ENCODE measurements at regions not wholly inside any gene's neighbourhood (a gene's known extent, or its start where the extent isn't known, plus 50 kb on each side); places are given as distances from the start of the nearest gene placed in this dataset.
A peak's percentile ranks its signal among the peaks of the same experiment; 100 is the strongest.

- TF ChIP-seq ASH2L (IDR thresholded peaks at IDR 0.05; ENCODE audit: insufficient read length, low read depth, low read length) (no peak), SMAD1 (CRISPR knock-in tag; IDR thresholded peaks at IDR 0.05; ENCODE audit: borderline replicate concordance, low read depth) (no peak), ZNF770 (CRISPR knock-in tag; IDR thresholded peaks at IDR 0.05) (no peak), REPIN1 (CRISPR knock-in tag; IDR thresholded peaks at IDR 0.05; ENCODE audit: borderline replicate concordance, low read depth) (no peak), FOXA3 (CRISPR knock-in tag; IDR thresholded peaks at IDR 0.05) (peak; percentile 68), HDAC1 (CRISPR knock-in tag; IDR thresholded peaks at IDR 0.05) (0 out of 2 replicates have a peak, but pooled peaks have one; percentile 48), KLF16 (CRISPR knock-in tag; IDR thresholded peaks at IDR 0.05) (0 out of 4 replicates have a peak, but pooled peaks of 1 of the 2 experiments have one; percentile 17), ARNTL (CRISPR knock-in tag; IDR thresholded peaks at IDR 0.05) (no peak), HOXA9 (CRISPR knock-in tag; IDR thresholded peaks at IDR 0.05; ENCODE audit: borderline replicate concordance) (no peak), ZNF724P (CRISPR knock-in tag; IDR thresholded peaks at IDR 0.05; ENCODE audit: borderline replicate concordance) (no peak), PAF1 (CRISPR knock-in tag; IDR thresholded peaks at IDR 0.05) (no peak), BRCA1 (CRISPR knock-in tag; IDR thresholded peaks at IDR 0.05) (no peak), JUN (CRISPR knock-in tag; IDR thresholded peaks at IDR 0.05) (no peak), MEF2D (CRISPR knock-in tag; IDR thresholded peaks at IDR 0.05) (no peak), HMG20A (CRISPR knock-in tag; IDR thresholded peaks at IDR 0.05; ENCODE audit: borderline replicate concordance) (peak; percentile 45; the same call in 1 of the 2 replicates), MXD3 (CRISPR knock-in tag; IDR thresholded peaks at IDR 0.05) (no peak), PAX8 (CRISPR knock-in tag; IDR thresholded peaks at IDR 0.05; ENCODE audit: borderline replicate concordance) (no peak), ZHX2 (IDR thresholded peaks at IDR 0.05; ENCODE audit: low read depth) (no peak), ZHX2 (CRISPR knock-in tag; IDR thresholded peaks at IDR 0.05; ENCODE audit: borderline replicate concordance) (no peak), ZNF24 (IDR thresholded peaks at IDR 0.05) (no peak), JARID2 (CRISPR knock-in tag; IDR thresholded peaks at IDR 0.05; ENCODE audit: insufficient replicate concordance) (no peak), ARID2 (CRISPR knock-in tag; IDR thresholded peaks at IDR 0.05; ENCODE audit: borderline replicate concordance) (no peak)
- TF ChIP-seq, protein P1, sequence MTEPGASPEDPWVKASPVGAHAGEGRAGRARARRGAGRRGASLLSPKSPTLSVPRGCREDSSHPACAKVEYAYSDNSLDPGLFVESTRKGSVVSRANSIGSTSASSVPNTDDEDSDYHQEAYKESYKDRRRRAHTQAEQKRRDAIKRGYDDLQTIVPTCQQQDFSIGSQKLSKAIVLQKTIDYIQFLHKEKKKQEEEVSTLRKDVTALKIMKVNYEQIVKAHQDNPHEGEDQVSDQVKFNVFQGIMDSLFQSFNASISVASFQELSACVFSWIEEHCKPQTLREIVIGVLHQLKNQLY (CRISPR knock-in tag; IDR thresholded peaks at IDR 0.05) = no peak
Observed at GRCh38 chr18:22057908-22058527, 111.4 kb upstream of the GATA6 start (continued).
